ENCODE measurements at regions not wholly inside any gene's neighbourhood (a gene's known extent, or its start where the extent isn't known, plus 50 kb on each side); places are given as distances from the start of the nearest gene placed in this dataset.

DNA sequence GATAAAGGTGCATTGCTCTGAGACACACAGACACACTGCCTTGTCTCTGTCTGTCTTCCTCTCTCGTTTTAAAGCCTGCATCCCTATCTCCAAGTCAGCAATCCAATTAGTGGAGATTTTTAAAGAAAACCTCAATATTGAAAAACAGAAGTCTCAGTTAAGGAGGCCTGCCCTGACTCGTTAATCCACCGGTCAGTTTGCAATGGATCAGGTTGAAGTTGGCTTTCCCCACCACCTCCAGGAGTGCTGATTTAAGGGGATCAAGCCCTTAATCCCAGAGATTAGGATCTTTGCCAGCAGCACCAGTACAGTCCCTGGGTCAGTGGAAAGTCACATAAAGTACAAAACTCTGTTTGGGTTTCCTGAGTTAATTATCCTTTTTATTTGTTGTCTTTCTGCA is 271.1 kb upstream of the ASIC2 start:
- TF ChIP-seq, protein P1, sequence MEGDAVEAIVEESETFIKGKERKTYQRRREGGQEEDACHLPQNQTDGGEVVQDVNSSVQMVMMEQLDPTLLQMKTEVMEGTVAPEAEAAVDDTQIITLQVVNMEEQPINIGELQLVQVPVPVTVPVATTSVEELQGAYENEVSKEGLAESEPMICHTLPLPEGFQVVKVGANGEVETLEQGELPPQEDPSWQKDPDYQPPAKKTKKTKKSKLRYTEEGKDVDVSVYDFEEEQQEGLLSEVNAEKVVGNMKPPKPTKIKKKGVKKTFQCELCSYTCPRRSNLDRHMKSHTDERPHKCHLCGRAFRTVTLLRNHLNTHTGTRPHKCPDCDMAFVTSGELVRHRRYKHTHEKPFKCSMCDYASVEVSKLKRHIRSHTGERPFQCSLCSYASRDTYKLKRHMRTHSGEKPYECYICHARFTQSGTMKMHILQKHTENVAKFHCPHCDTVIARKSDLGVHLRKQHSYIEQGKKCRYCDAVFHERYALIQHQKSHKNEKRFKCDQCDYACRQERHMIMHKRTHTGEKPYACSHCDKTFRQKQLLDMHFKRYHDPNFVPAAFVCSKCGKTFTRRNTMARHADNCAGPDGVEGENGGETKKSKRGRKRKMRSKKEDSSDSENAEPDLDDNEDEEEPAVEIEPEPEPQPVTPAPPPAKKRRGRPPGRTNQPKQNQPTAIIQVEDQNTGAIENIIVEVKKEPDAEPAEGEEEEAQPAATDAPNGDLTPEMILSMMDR (IDR thresholded peaks at IDR 0.05) = no peak
- no peak for TF ChIP-seq POLR2A (IDR thresholded peaks at IDR 0.05)

All from esophagus squamous epithelium (tissue), 4 donors.